CD4-positive, alpha-beta T cell treated with Interleukin-12 subunit alpha and Interleukin-12 subunit beta, for 1 hour (primary cell): ENCODE measurements at regions not wholly inside any gene's neighbourhood (a gene's known extent, or its start where the extent isn't known, plus 50 kb on each side); places are given as distances from the start of the nearest gene placed in this dataset.
"Not testable (repeated sequence)": the region's sequence is repeated elsewhere in the genome, so short reads cannot be mapped to it uniquely, and the experiment has no call there.

Experiments
- DNase-seq: peaks from one replicate; pipeline ENCODE4 v3.0.0-alpha.2; 2020

GRCh38 chr6:92708270-92708669 is 711.1 kb downstream of the EPHA7 start:
- no peak for DNase-seq

- DNase-seq, result no peak
Measured at GRCh38 chr6:92706976-92707375, 712.4 kb downstream of the EPHA7 start.

- DNase-seq, result no peak
Measured at GRCh38 chr6:92701425-92702096, 717.8 kb downstream of the EPHA7 start.

- no peak for DNase-seq
Measured at GRCh38 chr6:92700411-92700810, 718.9 kb downstream of the EPHA7 start.

GRCh38 chr6:92690997-92691599 is 728.3 kb downstream of the EPHA7 start:
- no peak for DNase-seq

GRCh38 chr6:92688342-92688741 is 731.0 kb downstream of the EPHA7 start:
- DNase-seq, result no peak

GRCh38 chr6:92687278-92687677 is 732.1 kb downstream of the EPHA7 start:
- no peak for DNase-seq

GRCh38 chr6:92684386-92684785 is 735.0 kb downstream of the EPHA7 start:
- DNase-seq, result no peak

GRCh38 chr6:92683748-92684147 is 735.6 kb downstream of the EPHA7 start:
- no peak for DNase-seq

- DNase-seq, result no peak
Measured at GRCh38 chr6:92682516-92683398, 736.6 kb downstream of the EPHA7 start.

- no peak for DNase-seq
Measured at GRCh38 chr6:92681401-92681800, 738.0 kb downstream of the EPHA7 start.

- DNase-seq, result not testable (repeated sequence)
Measured at GRCh38 chr6:92671462-92671861, 747.9 kb downstream of the EPHA7 start.

- DNase-seq, result no peak
Measured at GRCh38 chr6:92667843-92668242, 751.5 kb downstream of the EPHA7 start.

- DNase-seq, result no peak
Measured at GRCh38 chr6:92648364-92649086, 770.8 kb downstream of the EPHA7 start.

- no peak for DNase-seq
Measured at GRCh38 chr6:92647630-92648029, 771.7 kb downstream of the EPHA7 start.

- not testable (repeated sequence) for DNase-seq
Measured at GRCh38 chr6:92644104-92644791, 775.1 kb downstream of the EPHA7 start.

GRCh38 chr6:92635553-92636153 is 783.7 kb downstream of the EPHA7 start:
- DNase-seq, result no peak

GRCh38 chr6:92634561-92634960 is 784.8 kb downstream of the EPHA7 start:
- no peak for DNase-seq

GRCh38 chr6:92623431-92623830 is 795.9 kb downstream of the EPHA7 start:
- DNase-seq, result no peak

- DNase-seq, result no peak
Measured at GRCh38 chr6:92617721-92618120, 801.6 kb downstream of the EPHA7 start.

- no peak for DNase-seq
Measured at GRCh38 chr6:92608751-92609150, 810.6 kb downstream of the EPHA7 start.

GRCh38 chr6:92593201-92593600 is 826.2 kb downstream of the EPHA7 start:
- no peak for DNase-seq
